GM23338 (cell line): ENCODE measurements at regions not wholly inside any gene's neighbourhood (a gene's known extent, or its start where the extent isn't known, plus 50 kb on each side); places are given as distances from the start of the nearest gene placed in this dataset.
A peak's percentile ranks its signal among the peaks of the same experiment; 100 is the strongest.

Source experiments
- ATAC-seq: fragments of 200-7000 bp; cut with Tn5 transposase; 3 replicates; pipeline ENCODE4 v1.9.1; 2020
- DNase-seq: peaks from one replicate; pipeline ENCODE4 v3.0.0-alpha.2; 2015; ENCODE audit warnings: low spot score
- H2AFZ ChIP-seq: fragments of 200-600 bp; sonication (generic); 2 replicates; pipeline ENCODE4 v1.8.0; 2016; ENCODE audit warnings: antibody characterized with exemption, mild to moderate bottlenecking, moderate library complexity
- H3F3A ChIP-seq: fragments of 200-600 bp; sonication (generic); replicated peaks from 2 replicates; pipeline ENCODE4 v1.8.0; 2017; ENCODE audit warnings: antibody characterized with exemption, mixed run types, low read depth
- H3K27ac ChIP-seq: fragments of 200-600 bp; sonication (generic); 2 replicates; pipeline ENCODE4 v1.6.1; 2016; ENCODE audit warnings: low read depth
- H3K27me3 ChIP-seq: fragments of 200-600 bp; sonication (generic); 2 replicates; pipeline ENCODE4 v1.8.0; 2016; ENCODE audit warnings: mild to moderate bottlenecking, mixed run types, moderate library complexity; ENCODE audit not compliant: insufficient read depth
- H3K36me3 ChIP-seq: fragments of 200-600 bp; sonication (generic); 2 replicates; pipeline ENCODE4 v1.8.0; 2016; ENCODE audit warnings: mild to moderate bottlenecking; ENCODE audit not compliant: insufficient read depth
- H3K4me1 ChIP-seq: fragments of 200-600 bp; sonication (generic); 2 replicates; pipeline ENCODE4 v1.8.0; 2016; ENCODE audit warnings: mild to moderate bottlenecking, moderate library complexity; ENCODE audit not compliant: insufficient read depth
- H3K4me2 ChIP-seq: fragments of 200-600 bp; sonication (generic); 2 replicates; pipeline ENCODE4 v1.7.1; 2017; ENCODE audit warnings: mixed run types
- H3K4me3 ChIP-seq: fragments of 200-600 bp; sonication (generic); 2 replicates; pipeline ENCODE4 v1.6.1; 2016; ENCODE audit warnings: mixed run types
- H3K79me2 ChIP-seq: fragments of 200-600 bp; sonication (generic); replicated peaks from 2 replicates; pipeline ENCODE4 v1.8.0; 2017; ENCODE audit warnings: mild to moderate bottlenecking; ENCODE audit not compliant: insufficient read depth
- H3K9me2 ChIP-seq: fragments of 200-600 bp; sonication (generic); 2 replicates; pipeline ENCODE4 v1.8.0; 2017; ENCODE audit not compliant: insufficient read depth
- H4K20me1 ChIP-seq: fragments of 200-600 bp; sonication (generic); replicated peaks from 2 replicates; pipeline ENCODE4 v1.8.0; 2017; ENCODE audit warnings: mild to moderate bottlenecking; ENCODE audit not compliant: insufficient read depth
- H3K27ac Mint-ChIP-seq: 2 replicates; pipeline ENCODE4 v1.8.0; 2020; ENCODE audit warnings: inconsistent platforms, mild to moderate bottlenecking, moderate library complexity, mixed read lengths
- H3K27me3 Mint-ChIP-seq: 3 replicates; pipeline ENCODE4 v1.8.0; 2022; ENCODE audit warnings: low read depth, mild to moderate bottlenecking, moderate library complexity, mixed read lengths, inconsistent platforms; ENCODE audit not compliant: insufficient read depth, poor library complexity
- H3K36me3 Mint-ChIP-seq: 3 replicates; pipeline ENCODE4 v1.8.0; 2021; ENCODE audit warnings: low read depth, mild to moderate bottlenecking, inconsistent platforms, moderate library complexity, mixed read lengths
- H3K4me1 Mint-ChIP-seq: 3 replicates; pipeline ENCODE4 v1.8.0; 2020; ENCODE audit warnings: mild to moderate bottlenecking, inconsistent platforms, mixed read lengths
- H3K4me3 Mint-ChIP-seq: 3 replicates; pipeline ENCODE4 v1.8.0; 2021; ENCODE audit warnings: moderate library complexity, mild to moderate bottlenecking, inconsistent platforms, mixed read lengths
- H3K9me3 Mint-ChIP-seq: 3 replicates; pipeline ENCODE4 v1.8.0; 2020; ENCODE audit warnings: moderate library complexity, mild to moderate bottlenecking, inconsistent platforms, mixed read lengths
- CREB1 ChIP-seq: fragments of 250-450 bp; sonication (Bioruptor Pico); IDR thresholded peaks from 2 replicates; pipeline ENCODE4 v1.5.0; 2020; ENCODE audit warnings: low read depth, mild to moderate bottlenecking, moderate library complexity
- EZH2 ChIP-seq: fragments of 200-600 bp; sonication (generic); IDR thresholded peaks from one replicate; pipeline ENCODE4 v1.8.0; 2017; ENCODE audit warnings: antibody characterized with exemption, mild to moderate bottlenecking, low read depth; ENCODE audit not compliant: unreplicated experiment
- EZH2phosphoT487 ChIP-seq: fragments of 200-600 bp; sonication (generic); IDR thresholded peaks from one replicate; pipeline ENCODE4 v1.8.1; 2018; ENCODE audit warnings: antibody characterized with exemption; ENCODE audit not compliant: unreplicated experiment
- JUNB ChIP-seq: IDR thresholded peaks from one replicate; pipeline ENCODE4 v1.6.1; 2016; ENCODE audit warnings: antibody characterized with exemption; ENCODE audit not compliant: unreplicated experiment
- NANOG ChIP-seq: IDR thresholded peaks from 2 replicates; pipeline ENCODE4 v1.6.1; 2016; ENCODE audit warnings: antibody characterized with exemption, borderline replicate concordance
- POLR2AphosphoS5 ChIP-seq: IDR thresholded peaks from 2 replicates; pipeline ENCODE4 v1.6.1; 2016; ENCODE audit warnings: antibody characterized with exemption, low read depth
- STAT1 ChIP-seq: IDR thresholded peaks from one replicate; pipeline ENCODE4 v1.6.1; 2016; ENCODE audit warnings: antibody characterized with exemption; ENCODE audit not compliant: unreplicated experiment
- ZNF114 ChIP-seq: fragments of 250-450 bp; sonication (Bioruptor Pico); IDR thresholded peaks from 2 replicates; pipeline ENCODE4 v1.5.0; 2020; ENCODE audit warnings: mild to moderate bottlenecking, moderate library complexity
- ZNF331 ChIP-seq: fragments of 250-450 bp; sonication (Bioruptor Pico); IDR thresholded peaks from 2 replicates; pipeline ENCODE4 v1.5.0; 2020; ENCODE audit warnings: low read depth, mild to moderate bottlenecking, moderate library complexity
- TF ChIP-seq, protein P1 (sequence below), 2 experiments: fragments of 200-600 bp in 1 of 2; sonication (generic) in 1 of 2; conservative IDR thresholded peaks; 2 replicates each; pipeline versions ENCODE4 v1.5.1 to v1.6.1; 2016 to 2017; ENCODE audit warnings: antibody characterized with exemption in 2 of 2, low read depth in 2 of 2, mild to moderate bottlenecking in 2 of 2, moderate library complexity in 1 of 2
- TF ChIP-seq, protein P2 (sequence below): fragments of 250-450 bp; sonication (Bioruptor Pico); IDR thresholded peaks from 2 replicates; pipeline ENCODE4 v1.5.0; 2020; ENCODE audit warnings: mild to moderate bottlenecking, moderate library complexity
- TF ChIP-seq, protein P3 (sequence below): IDR thresholded peaks from 2 replicates; pipeline ENCODE4 v1.6.1; 2016; ENCODE audit warnings: antibody characterized with exemption
- TF ChIP-seq, protein P4 (sequence below): IDR thresholded peaks from one replicate; pipeline ENCODE4 v1.6.1; 2018; ENCODE audit warnings: antibody characterized with exemption; ENCODE audit not compliant: unreplicated experiment

DNA sequence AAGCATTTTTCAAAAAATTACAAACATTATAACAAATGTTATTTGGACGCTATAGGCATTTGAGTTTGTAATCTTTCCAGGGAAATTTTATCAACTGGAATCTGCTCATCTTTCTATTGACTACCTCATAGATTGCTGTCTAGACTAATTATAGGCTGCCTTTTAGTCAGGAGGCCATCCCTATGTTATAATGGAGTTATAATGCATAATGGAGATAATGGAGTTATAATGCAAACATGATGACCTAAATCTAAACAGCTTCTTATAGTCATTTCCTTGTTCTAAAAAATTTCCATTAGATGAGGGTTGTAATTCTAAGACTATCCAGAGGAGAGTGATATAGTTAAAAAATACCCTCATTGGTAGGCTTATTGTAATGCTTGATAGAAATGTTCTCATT, 226.4 kb downstream of the SI start:
- H3K27me3 Mint-ChIP-seq: peaks cover 6% of the 10 kb centered on the region
- no peak overlapping the region for H3K4me3 Mint-ChIP-seq
- peak overlapping the region; percentile 69; the same call in 1 of the 2 replicates for H3K4me2 ChIP-seq
- H3K36me3 ChIP-seq: no peaks in the 10 kb centered on the region
- no peaks in the 10 kb centered on the region for H4K20me1 ChIP-seq
- H3K4me1 Mint-ChIP-seq: peaks cover 32% of the 10 kb centered on the region
- H3K4me1 ChIP-seq: peaks cover 36% of the 10 kb centered on the region
- no peaks in the 10 kb centered on the region for H3K79me2 ChIP-seq
- H3K36me3 Mint-ChIP-seq: no peaks in the 10 kb centered on the region
- no peak for ATAC-seq
- no peak overlapping the region for H3K27ac ChIP-seq
- no peaks in the 10 kb centered on the region for H3K27me3 ChIP-seq
- H3K9me3 Mint-ChIP-seq: no peaks in the 10 kb centered on the region
- H3K4me3 ChIP-seq: no peak overlapping the region
- H3K27ac Mint-ChIP-seq: no peak overlapping the region
- TF ChIP-seq, protein P1, sequence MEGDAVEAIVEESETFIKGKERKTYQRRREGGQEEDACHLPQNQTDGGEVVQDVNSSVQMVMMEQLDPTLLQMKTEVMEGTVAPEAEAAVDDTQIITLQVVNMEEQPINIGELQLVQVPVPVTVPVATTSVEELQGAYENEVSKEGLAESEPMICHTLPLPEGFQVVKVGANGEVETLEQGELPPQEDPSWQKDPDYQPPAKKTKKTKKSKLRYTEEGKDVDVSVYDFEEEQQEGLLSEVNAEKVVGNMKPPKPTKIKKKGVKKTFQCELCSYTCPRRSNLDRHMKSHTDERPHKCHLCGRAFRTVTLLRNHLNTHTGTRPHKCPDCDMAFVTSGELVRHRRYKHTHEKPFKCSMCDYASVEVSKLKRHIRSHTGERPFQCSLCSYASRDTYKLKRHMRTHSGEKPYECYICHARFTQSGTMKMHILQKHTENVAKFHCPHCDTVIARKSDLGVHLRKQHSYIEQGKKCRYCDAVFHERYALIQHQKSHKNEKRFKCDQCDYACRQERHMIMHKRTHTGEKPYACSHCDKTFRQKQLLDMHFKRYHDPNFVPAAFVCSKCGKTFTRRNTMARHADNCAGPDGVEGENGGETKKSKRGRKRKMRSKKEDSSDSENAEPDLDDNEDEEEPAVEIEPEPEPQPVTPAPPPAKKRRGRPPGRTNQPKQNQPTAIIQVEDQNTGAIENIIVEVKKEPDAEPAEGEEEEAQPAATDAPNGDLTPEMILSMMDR (conservative IDR thresholded peaks at IDR 0.05; ENCODE audit: low read depth in 2 of 2): no peak
- TF ChIP-seq EZH2phosphoT487 (no peak), ZNF331 (no peak), EZH2 (no peak), CREB1 (no peak), NANOG (no peak), POLR2AphosphoS5 (no peak), JUNB (no peak), ZNF114 (CRISPR knock-in tag) (no peak), STAT1 (no peak)
- TF ChIP-seq, protein P2, sequence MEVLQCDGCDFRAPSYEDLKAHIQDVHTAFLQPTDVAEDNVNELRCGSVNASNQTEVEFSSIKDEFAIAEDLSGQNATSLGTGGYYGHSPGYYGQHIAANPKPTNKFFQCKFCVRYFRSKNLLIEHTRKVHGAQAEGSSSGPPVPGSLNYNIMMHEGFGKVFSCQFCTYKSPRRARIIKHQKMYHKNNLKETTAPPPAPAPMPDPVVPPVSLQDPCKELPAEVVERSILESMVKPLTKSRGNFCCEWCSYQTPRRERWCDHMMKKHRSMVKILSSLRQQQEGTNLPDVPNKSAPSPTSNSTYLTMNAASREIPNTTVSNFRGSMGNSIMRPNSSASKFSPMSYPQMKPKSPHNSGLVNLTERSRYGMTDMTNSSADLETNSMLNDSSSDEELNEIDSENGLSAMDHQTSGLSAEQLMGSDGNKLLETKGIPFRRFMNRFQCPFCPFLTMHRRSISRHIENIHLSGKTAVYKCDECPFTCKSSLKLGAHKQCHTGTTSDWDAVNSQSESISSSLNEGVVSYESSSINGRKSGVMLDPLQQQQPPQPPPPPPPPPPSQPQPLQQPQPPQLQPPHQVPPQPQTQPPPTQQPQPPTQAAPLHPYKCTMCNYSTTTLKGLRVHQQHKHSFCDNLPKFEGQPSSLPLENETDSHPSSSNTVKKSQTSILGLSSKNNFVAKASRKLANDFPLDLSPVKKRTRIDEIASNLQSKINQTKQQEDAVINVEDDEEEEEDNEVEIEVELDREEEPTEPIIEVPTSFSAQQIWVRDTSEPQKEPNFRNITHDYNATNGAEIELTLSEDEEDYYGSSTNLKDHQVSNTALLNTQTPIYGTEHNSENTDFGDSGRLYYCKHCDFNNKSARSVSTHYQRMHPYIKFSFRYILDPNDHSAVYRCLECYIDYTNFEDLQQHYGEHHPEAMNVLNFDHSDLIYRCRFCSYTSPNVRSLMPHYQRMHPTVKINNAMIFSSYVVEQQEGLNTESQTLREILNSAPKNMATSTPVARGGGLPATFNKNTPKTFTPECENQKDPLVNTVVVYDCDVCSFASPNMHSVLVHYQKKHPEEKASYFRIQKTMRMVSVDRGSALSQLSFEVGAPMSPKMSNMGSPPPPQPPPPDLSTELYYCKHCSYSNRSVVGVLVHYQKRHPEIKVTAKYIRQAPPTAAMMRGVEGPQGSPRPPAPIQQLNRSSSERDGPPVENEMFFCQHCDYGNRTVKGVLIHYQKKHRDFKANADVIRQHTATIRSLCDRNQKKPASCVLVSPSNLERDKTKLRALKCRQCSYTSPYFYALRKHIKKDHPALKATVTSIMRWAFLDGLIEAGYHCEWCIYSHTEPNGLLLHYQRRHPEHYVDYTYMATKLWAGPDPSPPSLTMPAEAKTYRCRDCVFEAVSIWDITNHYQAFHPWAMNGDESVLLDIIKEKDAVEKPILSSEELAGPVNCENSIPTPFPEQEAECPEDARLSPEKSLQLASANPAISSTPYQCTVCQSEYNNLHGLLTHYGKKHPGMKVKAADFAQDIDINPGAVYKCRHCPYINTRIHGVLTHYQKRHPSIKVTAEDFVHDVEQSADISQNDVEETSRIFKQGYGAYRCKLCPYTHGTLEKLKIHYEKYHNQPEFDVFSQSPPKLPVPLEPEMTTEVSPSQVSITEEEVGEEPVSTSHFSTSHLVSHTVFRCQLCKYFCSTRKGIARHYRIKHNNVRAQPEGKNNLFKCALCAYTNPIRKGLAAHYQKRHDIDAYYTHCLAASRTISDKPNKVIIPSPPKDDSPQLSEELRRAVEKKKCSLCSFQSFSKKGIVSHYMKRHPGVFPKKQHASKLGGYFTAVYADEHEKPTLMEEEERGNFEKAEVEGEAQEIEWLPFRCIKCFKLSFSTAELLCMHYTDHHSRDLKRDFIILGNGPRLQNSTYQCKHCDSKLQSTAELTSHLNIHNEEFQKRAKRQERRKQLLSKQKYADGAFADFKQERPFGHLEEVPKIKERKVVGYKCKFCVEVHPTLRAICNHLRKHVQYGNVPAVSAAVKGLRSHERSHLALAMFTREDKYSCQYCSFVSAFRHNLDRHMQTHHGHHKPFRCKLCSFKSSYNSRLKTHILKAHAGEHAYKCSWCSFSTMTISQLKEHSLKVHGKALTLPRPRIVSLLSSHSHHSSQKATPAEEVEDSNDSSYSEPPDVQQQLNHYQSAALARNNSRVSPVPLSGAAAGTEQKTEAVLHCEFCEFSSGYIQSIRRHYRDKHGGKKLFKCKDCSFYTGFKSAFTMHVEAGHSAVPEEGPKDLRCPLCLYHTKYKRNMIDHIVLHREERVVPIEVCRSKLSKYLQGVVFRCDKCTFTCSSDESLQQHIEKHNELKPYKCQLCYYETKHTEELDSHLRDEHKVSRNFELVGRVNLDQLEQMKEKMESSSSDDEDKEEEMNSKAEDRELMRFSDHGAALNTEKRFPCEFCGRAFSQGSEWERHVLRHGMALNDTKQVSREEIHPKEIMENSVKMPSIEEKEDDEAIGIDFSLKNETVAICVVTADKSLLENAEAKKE (CRISPR knock-in tag): no peak
- TF ChIP-seq, protein P3, sequence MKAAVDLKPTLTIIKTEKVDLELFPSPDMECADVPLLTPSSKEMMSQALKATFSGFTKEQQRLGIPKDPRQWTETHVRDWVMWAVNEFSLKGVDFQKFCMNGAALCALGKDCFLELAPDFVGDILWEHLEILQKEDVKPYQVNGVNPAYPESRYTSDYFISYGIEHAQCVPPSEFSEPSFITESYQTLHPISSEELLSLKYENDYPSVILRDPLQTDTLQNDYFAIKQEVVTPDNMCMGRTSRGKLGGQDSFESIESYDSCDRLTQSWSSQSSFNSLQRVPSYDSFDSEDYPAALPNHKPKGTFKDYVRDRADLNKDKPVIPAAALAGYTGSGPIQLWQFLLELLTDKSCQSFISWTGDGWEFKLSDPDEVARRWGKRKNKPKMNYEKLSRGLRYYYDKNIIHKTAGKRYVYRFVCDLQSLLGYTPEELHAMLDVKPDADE: no peak
- TF ChIP-seq, protein P4, sequence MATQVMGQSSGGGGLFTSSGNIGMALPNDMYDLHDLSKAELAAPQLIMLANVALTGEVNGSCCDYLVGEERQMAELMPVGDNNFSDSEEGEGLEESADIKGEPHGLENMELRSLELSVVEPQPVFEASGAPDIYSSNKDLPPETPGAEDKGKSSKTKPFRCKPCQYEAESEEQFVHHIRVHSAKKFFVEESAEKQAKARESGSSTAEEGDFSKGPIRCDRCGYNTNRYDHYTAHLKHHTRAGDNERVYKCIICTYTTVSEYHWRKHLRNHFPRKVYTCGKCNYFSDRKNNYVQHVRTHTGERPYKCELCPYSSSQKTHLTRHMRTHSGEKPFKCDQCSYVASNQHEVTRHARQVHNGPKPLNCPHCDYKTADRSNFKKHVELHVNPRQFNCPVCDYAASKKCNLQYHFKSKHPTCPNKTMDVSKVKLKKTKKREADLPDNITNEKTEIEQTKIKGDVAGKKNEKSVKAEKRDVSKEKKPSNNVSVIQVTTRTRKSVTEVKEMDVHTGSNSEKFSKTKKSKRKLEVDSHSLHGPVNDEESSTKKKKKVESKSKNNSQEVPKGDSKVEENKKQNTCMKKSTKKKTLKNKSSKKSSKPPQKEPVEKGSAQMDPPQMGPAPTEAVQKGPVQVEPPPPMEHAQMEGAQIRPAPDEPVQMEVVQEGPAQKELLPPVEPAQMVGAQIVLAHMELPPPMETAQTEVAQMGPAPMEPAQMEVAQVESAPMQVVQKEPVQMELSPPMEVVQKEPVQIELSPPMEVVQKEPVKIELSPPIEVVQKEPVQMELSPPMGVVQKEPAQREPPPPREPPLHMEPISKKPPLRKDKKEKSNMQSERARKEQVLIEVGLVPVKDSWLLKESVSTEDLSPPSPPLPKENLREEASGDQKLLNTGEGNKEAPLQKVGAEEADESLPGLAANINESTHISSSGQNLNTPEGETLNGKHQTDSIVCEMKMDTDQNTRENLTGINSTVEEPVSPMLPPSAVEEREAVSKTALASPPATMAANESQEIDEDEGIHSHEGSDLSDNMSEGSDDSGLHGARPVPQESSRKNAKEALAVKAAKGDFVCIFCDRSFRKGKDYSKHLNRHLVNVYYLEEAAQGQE: no peak
- no peak for DNase-seq
- H3F3A ChIP-seq: no peaks in the 10 kb centered on the region
- no peaks in the 10 kb centered on the region for H3K9me2 ChIP-seq
- no peak overlapping the region for H2AFZ ChIP-seq
